Heart right ventricle (tissue), 16 donors: ENCODE measurements at regions not wholly inside any gene's neighbourhood (a gene's known extent, or its start where the extent isn't known, plus 50 kb on each side); places are given as distances from the start of the nearest gene placed in this dataset.

Source experiments
- ATAC-seq, 8 donors: fragments of 200-7000 bp; cut with Tn5 transposase; one replicate each; pipeline ENCODE4 v1.9.1; 2020; ENCODE audit warnings: mild to moderate bottlenecking in 8 of 8, moderate library complexity in 8 of 8, moderate number of reproducible peaks in 1 of 8
- DNase-seq, 2 donors: peaks; one replicate each; pipeline ENCODE4 v3.0.0-alpha.2; 2020
- H3K27ac ChIP-seq, 10 donors: fragments of 200-600 bp; sonication (generic) in 2 of 10; one replicate each; pipeline versions ENCODE4 v1.5.0 to v1.8.0; 2020 to 2022; ENCODE audit warnings: mild to moderate bottlenecking in 3 of 10
- H3K27me3 ChIP-seq, 7 donors: fragments of 200-600 bp; one replicate each; pipeline ENCODE4 v1.8.0; 2021 to 2022; ENCODE audit warnings: mild to moderate bottlenecking in 2 of 7
- H3K36me3 ChIP-seq, 9 donors: fragments of 200-600 bp; sonication (generic) in 1 of 9; one replicate each; pipeline versions ENCODE4 v1.5.0 to v1.8.0; 2020 to 2022; ENCODE audit warnings: mild to moderate bottlenecking in 2 of 9
- H3K4me1 ChIP-seq, 9 donors: fragments of 200-600 bp; sonication (generic) in 1 of 9; one replicate each; pipeline versions ENCODE4 v1.5.0 to v1.8.0; 2020 to 2022; ENCODE audit warnings: mild to moderate bottlenecking in 4 of 9
- H3K4me3 ChIP-seq, 10 donors: fragments of 200-600 bp; sonication (generic) in 2 of 10; one replicate each; pipeline versions ENCODE4 v1.5.0 to v1.8.0; 2020 to 2022; ENCODE audit warnings: mild to moderate bottlenecking in 7 of 10, moderate library complexity in 2 of 10
- H3K9me3 ChIP-seq, 11 donors: fragments of 200-600 bp in 10 of 11; sonication (generic) in 2 of 11; one replicate each; pipeline versions ENCODE4 v1.5.0 to v1.8.0; 2013 to 2022; ENCODE audit warnings: mild to moderate bottlenecking in 2 of 11, control low read depth in 1 of 11, moderate library complexity in 1 of 11
- WGBS, 2 donors: extraction: QIAGEN DNeasy Blood & Tissue Kit; methylation state at CpG; one replicate each; pipeline ENCODE4 v1.1.7; 2013; ENCODE audit warnings: inconsistent platforms in 1 of 2; 5-methylcytosine and 5-hydroxymethylcytosine counted together
- intact Hi-C, 10 donors: fragments of 100-400 bp; cut with DNase I; formaldehyde crosslinking; loops; one replicate each; pipeline versions ENCODE4 v1.11.1 to v1.14.2; 2022
- TF ChIP-seq, protein P1 (sequence below), 9 donors: fragments of 200-600 bp; sonication (generic) in 2 of 9; IDR thresholded peaks; one replicate each; pipeline versions ENCODE4 v1.5.0 to v1.8.0; 2021 to 2022; ENCODE audit warnings: antibody characterized with exemption in 9 of 9, mild to moderate bottlenecking in 5 of 9, moderate library complexity in 1 of 9
- donor health status: Arrhythmogenic right ventricular cardiomyopathy.
- donor health status: ischemic (EF 13 %, LVEDD 7.1; RV severe dilation, severe dysfunction).
- donor health status: healthy with polysubstance abuse.
- donor health status: DM: no; HTN: yes; CAD: no.
- donor health status: DM: no; HTN: no; CAD: no.
- donor health status: ischemic (EF 25% LVEDD 6.9; RV normal size, moderate dysfunction).
- donor health status: ischemic (EF 25% LVEDD 5.7; RV mildly dilated, moderate dysfunction).
- donor health status: healthy.
- donor health status: DM: yes; HTN: yes; CAD: no.
- donor health status: Ischemic cardiomyopathy.
- donor health status: ischemic (EF 35%, LVEDD 5.7; RV mildly dilated, moderate dysfunction).
- donor health status: nonischemic (EF 11% LVEDD 7.7; RV severe dilation, severe dysfunction).
- donor health status: DM: yes; HTN: yes; CAD: no.
- donor health status: PGD.
- donor health status: ischemic (EF 29% LVEDD 5.4; RV normal size, mild dysfunction).
- donor health status: nonischemic (EF 23%, LVEDD 6.1; RV moderate dilation, normal function).

DNA sequence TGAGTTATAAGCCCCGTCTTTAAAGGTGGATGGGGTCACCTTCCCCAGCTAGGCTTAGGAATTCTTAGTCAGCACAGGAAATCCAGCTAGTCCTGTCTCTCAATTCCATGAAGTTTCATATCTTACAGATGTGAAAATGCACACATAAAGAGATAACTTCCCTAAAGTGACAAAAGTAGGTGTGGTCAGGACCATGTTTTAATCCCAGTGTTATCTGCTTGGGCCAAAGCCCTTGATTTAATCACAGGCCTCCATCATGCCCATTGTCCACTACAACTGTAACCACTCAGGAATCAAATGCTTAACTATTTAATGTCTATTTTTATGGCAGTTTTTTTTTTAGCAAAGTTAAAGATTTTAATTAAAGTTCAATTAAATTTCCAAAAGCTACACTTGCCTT, 194.4 kb upstream of the BTG1 start:
- H3K27ac ChIP-seq: no peak overlapping the region
- 85 to 94% methylated on average over 1 of the region's 1 CpG for WGBS, 2 donors
- no peaks in the 10 kb centered on the region for H3K36me3 ChIP-seq
- H3K9me3 ChIP-seq: no peaks in the 10 kb centered on the region
- intact Hi-C loops: no loop called here
- H3K27me3 ChIP-seq: no peaks in the 10 kb centered on the region
- H3K4me1 ChIP-seq: peaks cover 0 to 27% (median 10%) of the 10 kb centered on the region in 9 donors
- DNase-seq (no peak), ATAC-seq (no peak)
- TF ChIP-seq, protein P1, sequence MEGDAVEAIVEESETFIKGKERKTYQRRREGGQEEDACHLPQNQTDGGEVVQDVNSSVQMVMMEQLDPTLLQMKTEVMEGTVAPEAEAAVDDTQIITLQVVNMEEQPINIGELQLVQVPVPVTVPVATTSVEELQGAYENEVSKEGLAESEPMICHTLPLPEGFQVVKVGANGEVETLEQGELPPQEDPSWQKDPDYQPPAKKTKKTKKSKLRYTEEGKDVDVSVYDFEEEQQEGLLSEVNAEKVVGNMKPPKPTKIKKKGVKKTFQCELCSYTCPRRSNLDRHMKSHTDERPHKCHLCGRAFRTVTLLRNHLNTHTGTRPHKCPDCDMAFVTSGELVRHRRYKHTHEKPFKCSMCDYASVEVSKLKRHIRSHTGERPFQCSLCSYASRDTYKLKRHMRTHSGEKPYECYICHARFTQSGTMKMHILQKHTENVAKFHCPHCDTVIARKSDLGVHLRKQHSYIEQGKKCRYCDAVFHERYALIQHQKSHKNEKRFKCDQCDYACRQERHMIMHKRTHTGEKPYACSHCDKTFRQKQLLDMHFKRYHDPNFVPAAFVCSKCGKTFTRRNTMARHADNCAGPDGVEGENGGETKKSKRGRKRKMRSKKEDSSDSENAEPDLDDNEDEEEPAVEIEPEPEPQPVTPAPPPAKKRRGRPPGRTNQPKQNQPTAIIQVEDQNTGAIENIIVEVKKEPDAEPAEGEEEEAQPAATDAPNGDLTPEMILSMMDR (IDR thresholded peaks at IDR 0.05): no peak
- H3K4me3 ChIP-seq: no peak overlapping the region

DNA sequence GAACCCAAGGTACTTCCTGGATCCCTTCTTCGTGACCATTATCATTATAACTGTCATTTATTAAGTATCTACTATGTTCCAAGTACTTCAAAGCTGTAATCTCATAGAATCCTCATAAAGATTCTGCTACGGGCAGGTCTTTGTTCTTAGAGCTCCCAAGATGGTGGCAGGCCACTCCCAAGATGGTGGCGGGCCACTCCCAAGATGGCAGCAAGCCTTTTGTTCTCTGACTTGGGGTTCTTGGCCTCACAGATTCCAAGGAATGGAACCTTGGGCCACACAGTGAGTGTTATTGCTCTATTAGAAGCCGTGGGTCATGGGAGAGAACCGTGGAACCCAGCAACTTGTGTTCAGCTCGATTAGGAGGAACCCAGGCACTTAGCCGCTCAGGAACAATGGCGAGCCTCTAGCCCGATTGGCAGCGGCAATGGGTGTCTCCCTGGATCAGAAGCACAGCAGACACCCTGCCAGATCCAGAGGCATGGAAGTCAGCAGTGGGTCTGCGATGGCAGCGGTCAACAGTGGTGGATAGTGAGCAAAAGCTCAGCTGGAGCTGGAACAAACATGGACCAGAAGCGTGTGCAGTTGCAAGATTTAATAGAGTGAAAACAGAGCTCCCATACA, 193.7 kb upstream of the BTG1 start:
- Histone ChIP-seq H3K4me1 (peaks cover 0 to 27% (median 10%) of the 10 kb centered on the region in 9 donors), H3K9me3 (no peaks in the 10 kb centered on the region), H3K36me3 (no peaks in the 10 kb centered on the region), H3K27ac (peak overlapping the region in 1 of 10 donors; percentile 29), H3K4me3 (no peak overlapping the region), H3K27me3 (no peaks in the 10 kb centered on the region)
- intact Hi-C loops: no loop called here
- ATAC-seq: no peak
- DNase-seq: no peak
- TF ChIP-seq, protein P1 (IDR thresholded peaks at IDR 0.05): no peak
- WGBS, 2 donors: 96% methylated on average over 13 of the region's 13 CpGs

DNA sequence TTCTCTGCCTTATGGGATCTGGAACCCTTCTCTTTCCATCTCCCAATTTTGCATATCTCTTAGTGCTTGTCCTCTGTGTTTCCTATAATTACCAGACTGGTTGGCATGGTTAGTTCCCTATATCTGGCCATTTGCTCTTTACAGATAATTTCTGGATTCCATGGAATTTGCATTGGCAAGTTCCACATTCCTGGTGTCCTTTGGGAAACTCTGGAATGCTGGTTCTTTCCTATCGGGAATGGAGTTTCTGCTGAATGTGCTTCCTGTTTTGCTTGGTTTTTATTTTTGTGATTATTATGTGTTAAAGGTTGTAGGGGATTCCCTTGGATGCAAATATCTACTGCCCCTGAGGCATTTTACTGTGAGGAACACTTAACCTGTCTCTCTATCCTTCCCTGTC, 193.0 kb upstream of the BTG1 start:
- no peaks in the 10 kb centered on the region for H3K27me3 ChIP-seq
- H3K4me1 ChIP-seq: peaks cover 0 to 27% (median 10%) of the 10 kb centered on the region in 9 donors
- TF ChIP-seq, protein P1 (IDR thresholded peaks at IDR 0.05): no peak
- H3K36me3 ChIP-seq: no peaks in the 10 kb centered on the region
- H3K9me3 ChIP-seq: no peaks in the 10 kb centered on the region
- no peak overlapping the region for H3K4me3 ChIP-seq
- ATAC-seq (no peak), DNase-seq (no peak)
- intact Hi-C loops: no loop called here
- H3K27ac ChIP-seq: peak overlapping the region in 1 of 10 donors; percentile 29
- WGBS, 2 donors: 44 to 48% methylated on average over 1 of the region's 1 CpG

DNA sequence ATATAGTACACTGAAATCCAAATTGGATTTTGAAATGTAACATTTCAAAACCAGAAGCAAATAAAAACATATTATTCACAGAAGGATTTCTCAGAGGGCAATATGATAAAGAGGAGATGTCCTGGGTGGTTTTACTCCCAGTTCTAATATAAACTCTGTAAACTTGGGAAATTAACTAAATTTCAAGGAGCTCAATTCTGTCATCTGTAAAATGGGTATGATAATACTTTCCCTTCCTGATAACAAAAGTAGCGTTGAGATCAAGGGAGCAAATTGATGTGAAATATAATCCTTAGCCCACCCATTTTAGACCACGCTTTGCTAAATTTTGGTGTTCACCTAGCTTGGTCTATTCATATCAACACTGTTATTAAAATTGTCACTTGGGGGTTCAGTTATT, 192.5 kb upstream of the BTG1 start:
- no peak overlapping the region for H3K27ac ChIP-seq
- ATAC-seq: no peak
- DNase-seq: no peak
- H3K4me3 ChIP-seq: no peak overlapping the region
- TF ChIP-seq, protein P1 (IDR thresholded peaks at IDR 0.05): no peak
- no peaks in the 10 kb centered on the region for H3K27me3 ChIP-seq
- no peaks in the 10 kb centered on the region for H3K36me3 ChIP-seq
- peaks cover 0 to 27% (median 10%) of the 10 kb centered on the region in 9 donors for H3K4me1 ChIP-seq
- WGBS, 2 donors: 98 to 100% methylated on average over 2 of the region's 2 CpGs
- H3K9me3 ChIP-seq: no peaks in the 10 kb centered on the region
- intact Hi-C loops: no loop called here
